ENCODE measurements at regions not wholly inside any gene's neighbourhood (a gene's known extent, or its start where the extent isn't known, plus 50 kb on each side); places are given as distances from the start of the nearest gene placed in this dataset.

DNA sequence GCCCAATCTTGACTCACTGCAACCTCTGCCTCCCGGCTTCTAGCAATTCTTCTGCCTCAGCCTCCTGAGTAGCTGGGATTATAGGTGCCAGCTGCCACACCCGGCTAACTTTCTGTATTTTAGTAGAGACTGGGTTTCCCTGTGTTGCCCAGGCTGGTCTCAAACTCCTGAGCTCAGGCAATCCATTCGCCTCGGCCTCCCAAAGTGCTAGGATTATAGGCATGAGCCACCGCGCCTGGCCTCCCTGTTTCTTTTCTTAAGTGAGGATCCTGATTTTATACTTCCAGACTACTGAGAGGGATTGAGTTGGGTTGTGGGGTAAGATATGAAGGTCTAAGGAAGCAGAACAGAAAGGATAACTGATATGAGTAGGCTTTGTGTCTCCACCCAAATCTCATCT is 106.8 kb downstream of the CNTN3 start:
- in situ Hi-C loops (cut with HindIII; ENCODE audit: low pct_ligation_motif_present, low sequenced_read_pairs), result no loop called here
- Histone ChIP-seq H3K36me3 (replicated peaks) (no peaks in the 10 kb centered on the region), H3K4me3 (ENCODE audit: low read depth, low read length) (no peak overlapping the region), H3K27ac (no peak overlapping the region), H3K27me3 (replicated peaks) (no peaks in the 10 kb centered on the region)
- TF ChIP-seq, protein P1, sequence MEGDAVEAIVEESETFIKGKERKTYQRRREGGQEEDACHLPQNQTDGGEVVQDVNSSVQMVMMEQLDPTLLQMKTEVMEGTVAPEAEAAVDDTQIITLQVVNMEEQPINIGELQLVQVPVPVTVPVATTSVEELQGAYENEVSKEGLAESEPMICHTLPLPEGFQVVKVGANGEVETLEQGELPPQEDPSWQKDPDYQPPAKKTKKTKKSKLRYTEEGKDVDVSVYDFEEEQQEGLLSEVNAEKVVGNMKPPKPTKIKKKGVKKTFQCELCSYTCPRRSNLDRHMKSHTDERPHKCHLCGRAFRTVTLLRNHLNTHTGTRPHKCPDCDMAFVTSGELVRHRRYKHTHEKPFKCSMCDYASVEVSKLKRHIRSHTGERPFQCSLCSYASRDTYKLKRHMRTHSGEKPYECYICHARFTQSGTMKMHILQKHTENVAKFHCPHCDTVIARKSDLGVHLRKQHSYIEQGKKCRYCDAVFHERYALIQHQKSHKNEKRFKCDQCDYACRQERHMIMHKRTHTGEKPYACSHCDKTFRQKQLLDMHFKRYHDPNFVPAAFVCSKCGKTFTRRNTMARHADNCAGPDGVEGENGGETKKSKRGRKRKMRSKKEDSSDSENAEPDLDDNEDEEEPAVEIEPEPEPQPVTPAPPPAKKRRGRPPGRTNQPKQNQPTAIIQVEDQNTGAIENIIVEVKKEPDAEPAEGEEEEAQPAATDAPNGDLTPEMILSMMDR (IDR thresholded peaks at IDR 0.05; ENCODE audit: low read depth, low read length, missing control alignments), result no peak
- no peak for DNase-seq

- no peak for DNase-seq
- TF ChIP-seq, protein P1 (IDR thresholded peaks at IDR 0.05; ENCODE audit: low read depth, low read length, missing control alignments), result no peak
- in situ Hi-C loops (cut with HindIII; ENCODE audit: low pct_ligation_motif_present, low sequenced_read_pairs), result no loop called here
- no peaks in the 10 kb centered on the region for H3K27me3 ChIP-seq (replicated peaks)
- H3K27ac ChIP-seq, result no peak overlapping the region
- no peak overlapping the region for H3K4me3 ChIP-seq (ENCODE audit: low read depth, low read length)
- no peaks in the 10 kb centered on the region for H3K36me3 ChIP-seq (replicated peaks)
These were observed 108.2 kb downstream of the CNTN3 start for GRCh38 chr3:74506246-74506645.

DNA sequence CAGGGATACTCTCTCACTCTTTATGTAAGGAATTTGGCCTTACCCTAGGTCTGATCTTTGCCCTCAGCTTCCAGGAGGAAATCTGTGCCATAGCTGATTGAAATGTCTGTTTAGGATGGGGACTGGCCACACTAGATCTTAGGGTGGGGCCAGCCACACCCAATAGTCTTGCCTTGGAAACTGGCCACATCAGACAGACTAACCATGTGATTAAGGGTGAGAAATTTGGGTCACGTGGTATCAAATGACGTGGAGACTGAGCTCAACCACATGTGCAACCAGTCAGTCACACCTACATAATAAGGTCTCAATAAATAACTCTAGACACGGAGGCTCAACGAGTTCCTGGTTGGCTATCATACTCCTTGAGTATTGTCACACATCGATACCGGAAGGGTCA is 113.5 kb downstream of the CNTN3 start:
- no peak for DNase-seq
- Histone ChIP-seq H3K4me3 (ENCODE audit: low read depth, low read length) (no peak overlapping the region), H3K36me3 (replicated peaks) (no peaks in the 10 kb centered on the region), H3K27me3 (replicated peaks) (no peaks in the 10 kb centered on the region), H3K27ac (no peak overlapping the region)
- TF ChIP-seq, protein P1 (IDR thresholded peaks at IDR 0.05; ENCODE audit: low read depth, low read length, missing control alignments), result no peak
- in situ Hi-C loops (cut with HindIII; ENCODE audit: low pct_ligation_motif_present, low sequenced_read_pairs), result no loop called here

DNA sequence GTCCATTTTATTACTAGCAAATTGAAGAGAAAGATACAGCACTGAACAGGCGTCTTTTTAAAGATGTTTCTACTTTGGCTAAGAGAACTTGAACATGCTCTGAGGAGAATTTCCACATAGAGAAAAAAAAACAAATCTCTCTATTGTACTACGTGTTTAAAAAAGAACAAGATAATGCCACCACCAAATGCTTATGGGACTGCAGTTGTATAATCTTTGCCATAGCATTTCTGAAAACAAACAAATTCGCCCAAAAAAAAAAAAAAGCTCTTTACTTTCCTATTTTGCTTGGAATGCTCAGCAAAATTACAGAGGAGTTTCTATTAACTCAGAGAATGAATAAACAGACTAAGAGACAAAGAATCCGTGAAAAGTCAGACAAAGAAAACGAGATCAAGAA is 114.2 kb downstream of the CNTN3 start:
- no peak overlapping the region for H3K27ac ChIP-seq
- H3K36me3 ChIP-seq (replicated peaks), result no peaks in the 10 kb centered on the region

DNA sequence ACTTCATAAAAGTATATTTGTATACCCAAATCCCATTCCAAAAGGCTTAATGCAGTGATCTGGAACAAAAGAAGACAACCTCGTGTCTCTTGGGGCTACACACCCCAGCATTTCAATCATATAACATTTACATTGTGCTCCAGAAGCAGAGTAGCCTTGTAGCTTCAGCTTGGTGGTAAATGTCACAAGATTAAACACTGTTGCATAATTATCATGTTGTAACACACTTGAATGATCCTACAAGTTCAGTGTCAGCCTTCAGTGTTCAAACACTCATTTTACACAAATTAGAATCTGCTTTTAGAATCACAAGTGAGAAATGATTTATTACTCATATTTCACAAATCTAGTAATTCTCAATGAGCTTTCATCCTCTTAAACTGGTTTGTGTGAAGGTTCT is 122.6 kb downstream of the CNTN3 start:
- in situ Hi-C loops (cut with HindIII; ENCODE audit: low pct_ligation_motif_present, low sequenced_read_pairs), result no loop called here
- Histone ChIP-seq H3K4me3 (ENCODE audit: low read depth, low read length) (no peak overlapping the region), H3K27me3 (replicated peaks) (no peaks in the 10 kb centered on the region), H3K27ac (no peak overlapping the region), H3K36me3 (replicated peaks) (no peaks in the 10 kb centered on the region)
- TF ChIP-seq, protein P1 (IDR thresholded peaks at IDR 0.05; ENCODE audit: low read depth, low read length, missing control alignments), result no peak
- DNase-seq, result no peak

More for the DNA sequence above, 114.2 kb downstream of the CNTN3 start:
- Histone ChIP-seq H3K4me3 (ENCODE audit: low read depth, low read length) (no peak overlapping the region), H3K27me3 (replicated peaks) (no peaks in the 10 kb centered on the region)
- TF ChIP-seq, protein P1 (IDR thresholded peaks at IDR 0.05; ENCODE audit: low read depth, low read length, missing control alignments), result no peak
- in situ Hi-C loops (cut with HindIII; ENCODE audit: low pct_ligation_motif_present, low sequenced_read_pairs), result no loop called here
- no peak for DNase-seq

- DNase-seq, result no peak
- in situ Hi-C loops (cut with HindIII; ENCODE audit: low pct_ligation_motif_present, low sequenced_read_pairs), result no loop called here
- Histone ChIP-seq H3K36me3 (replicated peaks) (no peaks in the 10 kb centered on the region), H3K27ac (no peak overlapping the region), H3K27me3 (replicated peaks) (no peaks in the 10 kb centered on the region), H3K4me3 (ENCODE audit: low read depth, low read length) (no peak overlapping the region)
- TF ChIP-seq, protein P1 (IDR thresholded peaks at IDR 0.05; ENCODE audit: low read depth, low read length, missing control alignments), result no peak
These were observed 125.2 kb downstream of the CNTN3 start for GRCh38 chr3:74489050-74489792.

Data from brain microvascular endothelial cell (primary cell).